ENCODE measurements at regions not wholly inside any gene's neighbourhood (a gene's known extent, or its start where the extent isn't known, plus 50 kb on each side); places are given as distances from the start of the nearest gene placed in this dataset.

- no peaks in the 10 kb centered on the region for H3K79me2 ChIP-seq (ENCODE audit: control insufficient read depth, insufficient read depth, low read length)
- no peaks in the 10 kb centered on the region for H4K20me1 ChIP-seq (ENCODE audit: control insufficient read depth, extremely low read depth, insufficient read depth, low read length)
- TF ChIP-seq CTCF (conservative IDR thresholded peaks at IDR 0.05 in 1 of 2, IDR thresholded peaks at IDR 0.05 in 1 of 2; ENCODE audit: low read depth in 1 of 2, low read length in 2 of 2) = no peak
- TF ChIP-seq EZH2 (IDR thresholded peaks at IDR 0.05; ENCODE audit: low read length, missing control alignments) = no peak
- no peaks in the 10 kb centered on the region for H3K27me3 ChIP-seq (ENCODE audit: control insufficient read depth, insufficient read depth, low read length)
- no peak overlapping the region for H3K4me2 ChIP-seq (ENCODE audit: extremely low read depth, insufficient read depth, low read length)
- no peaks in the 10 kb centered on the region for H3K9me3 ChIP-seq (ENCODE audit: control insufficient read depth, insufficient read depth, low read depth, low read length)
- no peak overlapping the region for H3K27ac ChIP-seq (ENCODE audit: insufficient read depth, low read length)
- no peak overlapping the region for H2AFZ ChIP-seq (ENCODE audit: low read length)
- no peak overlapping the region for H3K4me3 ChIP-seq (replicated peaks in 1 of 4; ENCODE audit: control extremely low read depth in 1 of 4, insufficient read depth in 1 of 4, low read depth in 3 of 4, low read length in 4 of 4)
- no peak overlapping the region for H3K9ac ChIP-seq (ENCODE audit: insufficient read depth, low read length)
- H3K4me1 ChIP-seq (ENCODE audit: control insufficient read depth, extremely low read depth, insufficient read depth, low read length) = no peaks in the 10 kb centered on the region
- no peak for DNase-seq (ENCODE audit: low read depth in 2 of 2)
- no peaks in the 10 kb centered on the region for H3K36me3 ChIP-seq (ENCODE audit: control insufficient read depth, insufficient read depth, low read length)
Observed at GRCh38 chr4:189804894-189805293, 135.8 kb upstream of the FRG1 start.

GRCh38 chr4:189806506-189806905, 134.2 kb upstream of the FRG1 start:
- no peaks in the 10 kb centered on the region for H3K36me3 ChIP-seq (ENCODE audit: control insufficient read depth, insufficient read depth, low read length)
- TF ChIP-seq EZH2 (IDR thresholded peaks at IDR 0.05; ENCODE audit: low read length, missing control alignments) (no peak), CTCF (conservative IDR thresholded peaks at IDR 0.05 in 1 of 2, IDR thresholded peaks at IDR 0.05 in 1 of 2; ENCODE audit: low read depth in 1 of 2, low read length in 2 of 2) (no peak)
- no peak overlapping the region for H2AFZ ChIP-seq (ENCODE audit: low read length)
- no peaks in the 10 kb centered on the region for H3K9me3 ChIP-seq (ENCODE audit: control insufficient read depth, insufficient read depth, low read depth, low read length)
- H3K27ac ChIP-seq (ENCODE audit: insufficient read depth, low read length) = no peak overlapping the region
- H3K9ac ChIP-seq (ENCODE audit: insufficient read depth, low read length) = no peak overlapping the region
- H3K4me2 ChIP-seq (ENCODE audit: extremely low read depth, insufficient read depth, low read length) = no peak overlapping the region
- no peaks in the 10 kb centered on the region for H3K4me1 ChIP-seq (ENCODE audit: control insufficient read depth, extremely low read depth, insufficient read depth, low read length)
- H3K4me3 ChIP-seq (replicated peaks in 1 of 4; ENCODE audit: control extremely low read depth in 1 of 4, insufficient read depth in 1 of 4, low read depth in 3 of 4, low read length in 4 of 4) = no peak overlapping the region
- DNase-seq (ENCODE audit: low read depth in 2 of 2) = no peak
- no peaks in the 10 kb centered on the region for H3K79me2 ChIP-seq (ENCODE audit: control insufficient read depth, insufficient read depth, low read length)
- H4K20me1 ChIP-seq (ENCODE audit: control insufficient read depth, extremely low read depth, insufficient read depth, low read length) = no peaks in the 10 kb centered on the region
- no peaks in the 10 kb centered on the region for H3K27me3 ChIP-seq (ENCODE audit: control insufficient read depth, insufficient read depth, low read length)

- H3K27ac ChIP-seq (ENCODE audit: insufficient read depth, low read length) = no peak overlapping the region
- H3K4me1 ChIP-seq (ENCODE audit: control insufficient read depth, extremely low read depth, insufficient read depth, low read length) = no peaks in the 10 kb centered on the region
- H3K9ac ChIP-seq (ENCODE audit: insufficient read depth, low read length) = no peak overlapping the region
- no peaks in the 10 kb centered on the region for H3K79me2 ChIP-seq (ENCODE audit: control insufficient read depth, insufficient read depth, low read length)
- H2AFZ ChIP-seq (ENCODE audit: low read length) = no peak overlapping the region
- no peaks in the 10 kb centered on the region for H3K9me3 ChIP-seq (ENCODE audit: control insufficient read depth, insufficient read depth, low read depth, low read length)
- no peaks in the 10 kb centered on the region for H3K27me3 ChIP-seq (ENCODE audit: control insufficient read depth, insufficient read depth, low read length)
- TF ChIP-seq CTCF (conservative IDR thresholded peaks at IDR 0.05 in 1 of 2, IDR thresholded peaks at IDR 0.05 in 1 of 2; ENCODE audit: low read depth in 1 of 2, low read length in 2 of 2) (no peak), EZH2 (IDR thresholded peaks at IDR 0.05; ENCODE audit: low read length, missing control alignments) (no peak)
- DNase-seq (ENCODE audit: low read depth in 2 of 2) = no peak
- H3K4me2 ChIP-seq (ENCODE audit: extremely low read depth, insufficient read depth, low read length) = no peak overlapping the region
- no peaks in the 10 kb centered on the region for H4K20me1 ChIP-seq (ENCODE audit: control insufficient read depth, extremely low read depth, insufficient read depth, low read length)
- H3K36me3 ChIP-seq (ENCODE audit: control insufficient read depth, insufficient read depth, low read length) = no peaks in the 10 kb centered on the region
- no peak overlapping the region for H3K4me3 ChIP-seq (replicated peaks in 1 of 4; ENCODE audit: control extremely low read depth in 1 of 4, insufficient read depth in 1 of 4, low read depth in 3 of 4, low read length in 4 of 4)
Observed at GRCh38 chr4:189807031-189807430, 133.6 kb upstream of the FRG1 start.

Data from fibroblast of lung (primary cell).